ENCODE measurements at regions not wholly inside any gene's neighbourhood (a gene's known extent, or its start where the extent isn't known, plus 50 kb on each side); places are given as distances from the start of the nearest gene placed in this dataset.
"Not testable (repeated sequence)": the region's sequence is repeated elsewhere in the genome, so short reads cannot be mapped to it uniquely, and the experiment has no call there.

GRCh38 chr22:47623763-47624148 is 861.3 kb downstream of the TBC1D22A start:
- DNase-seq (ENCODE audit: low spot score): no peak

GRCh38 chr22:47623066-47623762 is 860.8 kb downstream of the TBC1D22A start:
- no peak for DNase-seq (ENCODE audit: low spot score)

GRCh38 chr22:47622541-47622940 is 860.1 kb downstream of the TBC1D22A start:
- DNase-seq (ENCODE audit: low spot score): no peak

- DNase-seq (ENCODE audit: low spot score): no peak
Measured at GRCh38 chr22:47621253-47621652, 858.8 kb downstream of the TBC1D22A start.

GRCh38 chr22:47620391-47620790 is 857.9 kb downstream of the TBC1D22A start:
- no peak for DNase-seq (ENCODE audit: low spot score)

GRCh38 chr22:47619631-47620030 is 857.2 kb downstream of the TBC1D22A start:
- DNase-seq (ENCODE audit: low spot score): no peak

GRCh38 chr22:47618180-47619010 is 855.9 kb downstream of the TBC1D22A start:
- no peak for DNase-seq (ENCODE audit: low spot score)

GRCh38 chr22:47617186-47617585 is 854.7 kb downstream of the TBC1D22A start:
- no peak for DNase-seq (ENCODE audit: low spot score)

- DNase-seq (ENCODE audit: low spot score): no peak
Measured at GRCh38 chr22:47616396-47617020, 854.1 kb downstream of the TBC1D22A start.

- no peak for DNase-seq (ENCODE audit: low spot score)
Measured at GRCh38 chr22:47615051-47615450, 852.6 kb downstream of the TBC1D22A start.

- DNase-seq (ENCODE audit: low spot score): no peak
Measured at GRCh38 chr22:47613606-47614350, 851.3 kb downstream of the TBC1D22A start.

- DNase-seq (ENCODE audit: low spot score): not testable (repeated sequence)
Measured at GRCh38 chr22:47613181-47613580, 850.7 kb downstream of the TBC1D22A start.

GRCh38 chr22:47612311-47612910 is 850.0 kb downstream of the TBC1D22A start:
- DNase-seq (ENCODE audit: low spot score): no peak

GRCh38 chr22:47610764-47611163 is 848.3 kb downstream of the TBC1D22A start:
- DNase-seq (ENCODE audit: low spot score): no peak

- no peak for DNase-seq (ENCODE audit: low spot score)
Measured at GRCh38 chr22:47610281-47610680, 847.8 kb downstream of the TBC1D22A start.

- DNase-seq (ENCODE audit: low spot score): no peak
Measured at GRCh38 chr22:47609653-47610052, 847.2 kb downstream of the TBC1D22A start.

- no peak for DNase-seq (ENCODE audit: low spot score)
Measured at GRCh38 chr22:47608421-47608820, 846.0 kb downstream of the TBC1D22A start.

- no peak for DNase-seq (ENCODE audit: low spot score)
Measured at GRCh38 chr22:47607486-47607885, 845.0 kb downstream of the TBC1D22A start.

- DNase-seq (ENCODE audit: low spot score): no peak
Measured at GRCh38 chr22:47606426-47606825, 844.0 kb downstream of the TBC1D22A start.

- DNase-seq (ENCODE audit: low spot score): no peak
Measured at GRCh38 chr22:47605886-47606285, 843.4 kb downstream of the TBC1D22A start.

- DNase-seq (ENCODE audit: low spot score): no peak
Measured at GRCh38 chr22:47605441-47605840, 843.0 kb downstream of the TBC1D22A start.

GRCh38 chr22:47604563-47604962 is 842.1 kb downstream of the TBC1D22A start:
- no peak for DNase-seq (ENCODE audit: low spot score)

Measured in SW480 (cell line).